DOHH2 (cell line): ENCODE measurements at regions not wholly inside any gene's neighbourhood (a gene's known extent, or its start where the extent isn't known, plus 50 kb on each side); places are given as distances from the start of the nearest gene placed in this dataset.

Experiments used
- H3F3A ChIP-seq: fragments of 200-600 bp; sonication (generic), shearing (Covaris generic); 2 replicates; pipeline ENCODE4 v1.6.0; 2016; ENCODE audit warnings: antibody characterized with exemption, mild to moderate bottlenecking; ENCODE audit not compliant: control insufficient read depth, insufficient read depth
- H3K27ac ChIP-seq: fragments of 200-600 bp; sonication (generic); 2 replicates; pipeline ENCODE4 v1.5.1; 2014; ENCODE audit warnings: low read depth, mild to moderate bottlenecking, low read length, moderate library complexity
- H3K27me3 ChIP-seq: fragments of 200-600 bp; sonication (generic); 2 replicates; pipeline ENCODE4 v1.6.1; 2014; ENCODE audit warnings: mild to moderate bottlenecking, low read length, mixed read lengths; ENCODE audit not compliant: control insufficient read depth
- H3K36me3 ChIP-seq: fragments of 200-600 bp; sonication (generic); 2 replicates; pipeline ENCODE4 v1.6.1; 2014; ENCODE audit warnings: mild to moderate bottlenecking, low read length, moderate library complexity, mixed read lengths; ENCODE audit not compliant: control insufficient read depth
- H3K4me1 ChIP-seq: fragments of 200-600 bp; sonication (generic); 2 replicates; pipeline ENCODE4 v1.6.1; 2014; ENCODE audit warnings: mild to moderate bottlenecking, low read length, mixed read lengths; ENCODE audit not compliant: control insufficient read depth
- H3K4me2 ChIP-seq: fragments of 200-600 bp; sonication (generic); 2 replicates; pipeline ENCODE4 v1.6.0; 2014; ENCODE audit warnings: mild to moderate bottlenecking, low read length, moderate library complexity
- H3K4me3 ChIP-seq: fragments of 200-600 bp; sonication (generic); 2 replicates; pipeline ENCODE4 v1.5.1; 2014; ENCODE audit warnings: mild to moderate bottlenecking, low read length, mixed read lengths
- H3K79me2 ChIP-seq: fragments of 200-600 bp; sonication (generic); 2 replicates; pipeline ENCODE4 v1.6.1; 2014; ENCODE audit warnings: mild to moderate bottlenecking, low read length, mixed read lengths; ENCODE audit not compliant: control insufficient read depth
- H3K9me2 ChIP-seq: fragments of 200-600 bp; sonication (generic); replicated peaks from 2 replicates; pipeline ENCODE4 v1.6.1; 2014; ENCODE audit warnings: mild to moderate bottlenecking, low read length, mixed read lengths; ENCODE audit not compliant: control insufficient read depth
- H3K9me3 ChIP-seq: fragments of 200-600 bp; sonication (generic); 2 replicates; pipeline ENCODE4 v1.6.1; 2014; ENCODE audit warnings: antibody characterized with exemption, low read length, mixed read lengths; ENCODE audit not compliant: control insufficient read depth, insufficient read depth
- H4K20me1 ChIP-seq: fragments of 200-600 bp; sonication (generic); 2 replicates; pipeline ENCODE4 v1.6.0; 2014; ENCODE audit warnings: low read depth, mild to moderate bottlenecking, antibody characterized with exemption, low read length, moderate library complexity; ENCODE audit not compliant: control insufficient read depth, insufficient read depth
- EZH2phosphoT487 ChIP-seq: fragments of 200-600 bp; sonication (generic); IDR thresholded peaks from 2 replicates; pipeline ENCODE4 v1.6.1; 2017; ENCODE audit warnings: borderline replicate concordance, mild to moderate bottlenecking, antibody characterized with exemption, low read length, moderate library complexity, mixed read lengths
- TF ChIP-seq, protein P1 (sequence below): fragments of 200-600 bp; sonication (generic); IDR thresholded peaks from one replicate; pipeline ENCODE4 v1.5.1; 2014; ENCODE audit warnings: antibody characterized with exemption, mild to moderate bottlenecking, low read depth, low read length; ENCODE audit not compliant: poor library complexity, severe bottlenecking

DNA sequence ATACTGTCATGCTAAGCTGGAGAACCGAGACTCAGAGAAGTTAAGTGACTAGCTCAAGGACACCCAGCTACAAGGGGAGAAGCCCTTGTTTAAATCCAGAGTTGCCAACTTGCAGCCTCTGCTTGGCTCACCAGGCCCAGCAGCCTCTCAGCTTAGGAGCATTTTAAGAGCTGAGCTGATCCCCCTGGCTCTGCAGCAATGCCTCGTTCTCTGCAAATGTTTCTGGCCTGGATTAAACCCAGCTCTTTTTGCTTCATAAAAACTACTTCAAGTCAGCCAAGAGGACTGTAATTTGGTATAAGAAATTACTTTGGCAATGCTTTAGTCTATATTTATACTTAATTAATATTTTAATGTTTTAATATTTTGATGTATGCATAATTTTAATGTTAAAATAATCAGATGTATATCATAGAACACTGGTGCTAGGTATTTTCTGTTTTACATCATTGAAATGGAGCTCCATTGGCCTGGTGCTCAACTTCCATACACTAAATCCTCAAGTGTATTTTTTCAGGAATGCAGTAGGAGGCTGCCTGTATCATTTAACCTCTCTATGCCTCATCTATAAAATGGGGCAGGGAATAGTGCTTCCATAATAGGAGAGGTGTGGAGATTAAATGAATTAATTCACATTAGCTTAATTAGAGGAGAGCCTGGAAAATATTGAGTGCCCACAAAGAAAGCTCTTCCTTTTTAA, 184.2 kb downstream of the EMX2 start:
- Histone ChIP-seq H3K27ac (no peak overlapping the region), H3F3A (no peaks in the 10 kb centered on the region), H4K20me1 (no peaks in the 10 kb centered on the region), H3K9me3 (no peaks in the 10 kb centered on the region), H3K79me2 (no peaks in the 10 kb centered on the region), H3K4me3 (no peak overlapping the region), H3K27me3 (no peaks in the 10 kb centered on the region; the same call in 1 of the 2 replicates), H3K4me2 (no peak overlapping the region), H3K36me3 (no peaks in the 10 kb centered on the region), H3K9me2 (no peaks in the 10 kb centered on the region), H3K4me1 (no peaks in the 10 kb centered on the region)
- TF ChIP-seq EZH2phosphoT487: no peak
- TF ChIP-seq, protein P1, sequence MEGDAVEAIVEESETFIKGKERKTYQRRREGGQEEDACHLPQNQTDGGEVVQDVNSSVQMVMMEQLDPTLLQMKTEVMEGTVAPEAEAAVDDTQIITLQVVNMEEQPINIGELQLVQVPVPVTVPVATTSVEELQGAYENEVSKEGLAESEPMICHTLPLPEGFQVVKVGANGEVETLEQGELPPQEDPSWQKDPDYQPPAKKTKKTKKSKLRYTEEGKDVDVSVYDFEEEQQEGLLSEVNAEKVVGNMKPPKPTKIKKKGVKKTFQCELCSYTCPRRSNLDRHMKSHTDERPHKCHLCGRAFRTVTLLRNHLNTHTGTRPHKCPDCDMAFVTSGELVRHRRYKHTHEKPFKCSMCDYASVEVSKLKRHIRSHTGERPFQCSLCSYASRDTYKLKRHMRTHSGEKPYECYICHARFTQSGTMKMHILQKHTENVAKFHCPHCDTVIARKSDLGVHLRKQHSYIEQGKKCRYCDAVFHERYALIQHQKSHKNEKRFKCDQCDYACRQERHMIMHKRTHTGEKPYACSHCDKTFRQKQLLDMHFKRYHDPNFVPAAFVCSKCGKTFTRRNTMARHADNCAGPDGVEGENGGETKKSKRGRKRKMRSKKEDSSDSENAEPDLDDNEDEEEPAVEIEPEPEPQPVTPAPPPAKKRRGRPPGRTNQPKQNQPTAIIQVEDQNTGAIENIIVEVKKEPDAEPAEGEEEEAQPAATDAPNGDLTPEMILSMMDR: no peak

DNA sequence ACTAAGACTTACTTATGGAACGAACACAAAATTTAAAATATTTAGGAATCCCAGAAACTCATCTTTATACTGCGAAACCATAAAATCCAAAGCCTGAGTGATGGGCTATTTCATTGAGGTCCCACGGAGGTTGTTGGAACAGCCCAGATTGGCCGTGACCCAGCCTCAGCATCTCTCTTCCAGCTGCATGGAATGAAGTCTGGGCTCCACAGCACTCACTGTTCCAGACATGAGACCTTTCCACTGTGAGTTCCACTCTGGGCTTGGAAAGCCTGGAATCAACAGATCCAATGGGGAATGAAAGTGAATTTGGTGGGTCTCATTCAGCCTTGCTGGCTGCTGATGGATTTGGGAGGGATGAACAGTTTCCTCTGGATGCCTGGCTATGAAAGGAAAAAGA, 184.9 kb downstream of the EMX2 start:
- H3K9me3 ChIP-seq: no peaks in the 10 kb centered on the region
- H3K4me1 ChIP-seq: no peaks in the 10 kb centered on the region
- TF ChIP-seq, protein P1: no peak
- no peak for TF ChIP-seq EZH2phosphoT487
- H3K4me2 ChIP-seq: no peak overlapping the region
- H3K27me3 ChIP-seq: no peaks in the 10 kb centered on the region; the same call in 1 of the 2 replicates
- H3K4me3 ChIP-seq: no peak overlapping the region
- H4K20me1 ChIP-seq: no peaks in the 10 kb centered on the region
- H3F3A ChIP-seq: no peaks in the 10 kb centered on the region
- H3K27ac ChIP-seq: no peak overlapping the region
- H3K79me2 ChIP-seq: no peaks in the 10 kb centered on the region
- no peaks in the 10 kb centered on the region for H3K36me3 ChIP-seq
- H3K9me2 ChIP-seq: no peaks in the 10 kb centered on the region

DNA sequence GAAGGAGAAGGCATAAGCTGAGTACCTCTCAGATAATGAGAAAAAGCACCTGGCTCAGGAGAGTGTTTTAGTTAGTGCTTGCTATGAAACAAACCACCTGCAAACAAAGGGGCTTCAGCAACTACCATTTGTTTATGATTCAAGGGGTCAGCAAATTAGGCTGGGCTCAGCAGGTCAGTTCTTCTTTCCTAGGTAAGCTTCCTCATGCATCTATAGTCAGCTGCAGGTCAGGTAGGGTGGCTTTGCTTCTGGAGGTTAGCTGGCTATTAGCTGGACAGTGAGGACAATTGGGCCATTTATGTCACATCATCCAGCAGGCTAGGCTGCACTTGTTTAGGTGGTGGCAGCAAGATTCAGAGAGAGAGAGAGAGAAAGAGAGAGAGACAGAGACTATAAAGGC, 185.5 kb downstream of the EMX2 start:
- Histone ChIP-seq H3K79me2 (no peaks in the 10 kb centered on the region), H3K9me2 (no peaks in the 10 kb centered on the region), H3K4me2 (no peak overlapping the region), H3F3A (no peaks in the 10 kb centered on the region), H3K4me3 (no peak overlapping the region), H3K9me3 (no peaks in the 10 kb centered on the region), H3K4me1 (no peaks in the 10 kb centered on the region), H3K36me3 (no peaks in the 10 kb centered on the region), H4K20me1 (no peaks in the 10 kb centered on the region), H3K27ac (no peak overlapping the region), H3K27me3 (no peaks in the 10 kb centered on the region; the same call in 1 of the 2 replicates)
- TF ChIP-seq, protein P1: no peak
- TF ChIP-seq EZH2phosphoT487: no peak
